ENCODE measurements at regions not wholly inside any gene's neighbourhood (a gene's known extent, or its start where the extent isn't known, plus 50 kb on each side); places are given as distances from the start of the nearest gene placed in this dataset.

DNA sequence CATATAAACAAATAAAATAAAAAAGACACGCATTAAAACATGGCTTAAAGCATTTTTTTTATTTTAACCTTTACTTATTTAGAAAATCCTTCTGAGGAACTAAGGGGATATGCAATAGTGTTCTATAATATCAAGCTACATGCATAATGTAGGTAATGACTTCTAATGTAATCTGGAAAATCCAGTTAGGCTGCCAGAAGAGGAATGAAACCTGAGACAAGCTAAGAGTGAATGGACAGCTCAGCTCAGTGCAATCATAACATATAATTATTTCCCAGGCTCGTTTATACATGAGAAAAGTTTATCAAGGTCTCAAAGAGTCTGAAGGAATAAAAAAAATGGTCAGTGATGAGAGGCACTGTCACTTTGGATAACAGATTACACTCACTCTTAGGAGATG lies 649.0 kb upstream of the PCDH15 start:
- TF ChIP-seq, protein P1, sequence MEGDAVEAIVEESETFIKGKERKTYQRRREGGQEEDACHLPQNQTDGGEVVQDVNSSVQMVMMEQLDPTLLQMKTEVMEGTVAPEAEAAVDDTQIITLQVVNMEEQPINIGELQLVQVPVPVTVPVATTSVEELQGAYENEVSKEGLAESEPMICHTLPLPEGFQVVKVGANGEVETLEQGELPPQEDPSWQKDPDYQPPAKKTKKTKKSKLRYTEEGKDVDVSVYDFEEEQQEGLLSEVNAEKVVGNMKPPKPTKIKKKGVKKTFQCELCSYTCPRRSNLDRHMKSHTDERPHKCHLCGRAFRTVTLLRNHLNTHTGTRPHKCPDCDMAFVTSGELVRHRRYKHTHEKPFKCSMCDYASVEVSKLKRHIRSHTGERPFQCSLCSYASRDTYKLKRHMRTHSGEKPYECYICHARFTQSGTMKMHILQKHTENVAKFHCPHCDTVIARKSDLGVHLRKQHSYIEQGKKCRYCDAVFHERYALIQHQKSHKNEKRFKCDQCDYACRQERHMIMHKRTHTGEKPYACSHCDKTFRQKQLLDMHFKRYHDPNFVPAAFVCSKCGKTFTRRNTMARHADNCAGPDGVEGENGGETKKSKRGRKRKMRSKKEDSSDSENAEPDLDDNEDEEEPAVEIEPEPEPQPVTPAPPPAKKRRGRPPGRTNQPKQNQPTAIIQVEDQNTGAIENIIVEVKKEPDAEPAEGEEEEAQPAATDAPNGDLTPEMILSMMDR (IDR thresholded peaks at IDR 0.05; ENCODE audit: poor library complexity, severe bottlenecking), result no peak
- TF ChIP-seq, protein P2, sequence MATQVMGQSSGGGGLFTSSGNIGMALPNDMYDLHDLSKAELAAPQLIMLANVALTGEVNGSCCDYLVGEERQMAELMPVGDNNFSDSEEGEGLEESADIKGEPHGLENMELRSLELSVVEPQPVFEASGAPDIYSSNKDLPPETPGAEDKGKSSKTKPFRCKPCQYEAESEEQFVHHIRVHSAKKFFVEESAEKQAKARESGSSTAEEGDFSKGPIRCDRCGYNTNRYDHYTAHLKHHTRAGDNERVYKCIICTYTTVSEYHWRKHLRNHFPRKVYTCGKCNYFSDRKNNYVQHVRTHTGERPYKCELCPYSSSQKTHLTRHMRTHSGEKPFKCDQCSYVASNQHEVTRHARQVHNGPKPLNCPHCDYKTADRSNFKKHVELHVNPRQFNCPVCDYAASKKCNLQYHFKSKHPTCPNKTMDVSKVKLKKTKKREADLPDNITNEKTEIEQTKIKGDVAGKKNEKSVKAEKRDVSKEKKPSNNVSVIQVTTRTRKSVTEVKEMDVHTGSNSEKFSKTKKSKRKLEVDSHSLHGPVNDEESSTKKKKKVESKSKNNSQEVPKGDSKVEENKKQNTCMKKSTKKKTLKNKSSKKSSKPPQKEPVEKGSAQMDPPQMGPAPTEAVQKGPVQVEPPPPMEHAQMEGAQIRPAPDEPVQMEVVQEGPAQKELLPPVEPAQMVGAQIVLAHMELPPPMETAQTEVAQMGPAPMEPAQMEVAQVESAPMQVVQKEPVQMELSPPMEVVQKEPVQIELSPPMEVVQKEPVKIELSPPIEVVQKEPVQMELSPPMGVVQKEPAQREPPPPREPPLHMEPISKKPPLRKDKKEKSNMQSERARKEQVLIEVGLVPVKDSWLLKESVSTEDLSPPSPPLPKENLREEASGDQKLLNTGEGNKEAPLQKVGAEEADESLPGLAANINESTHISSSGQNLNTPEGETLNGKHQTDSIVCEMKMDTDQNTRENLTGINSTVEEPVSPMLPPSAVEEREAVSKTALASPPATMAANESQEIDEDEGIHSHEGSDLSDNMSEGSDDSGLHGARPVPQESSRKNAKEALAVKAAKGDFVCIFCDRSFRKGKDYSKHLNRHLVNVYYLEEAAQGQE (IDR thresholded peaks at IDR 0.05; ENCODE audit: borderline replicate concordance), result no peak
- TF ChIP-seq EP300 (conservative IDR thresholded peaks at IDR 0.05; ENCODE audit: poor library complexity, severe bottlenecking) (no peak), TAF1 (IDR thresholded peaks at IDR 0.05; ENCODE audit: low read depth) (no peak), EZH2 (IDR thresholded peaks at IDR 0.05; ENCODE audit: borderline replicate concordance, insufficient read depth, low read length, poor library complexity, severe bottlenecking) (no peak)

Measured in neural cell (in vitro differentiated cells).